ENCODE measurements at regions not wholly inside any gene's neighbourhood (a gene's known extent, or its start where the extent isn't known, plus 50 kb on each side); places are given as distances from the start of the nearest gene placed in this dataset.

DNA sequence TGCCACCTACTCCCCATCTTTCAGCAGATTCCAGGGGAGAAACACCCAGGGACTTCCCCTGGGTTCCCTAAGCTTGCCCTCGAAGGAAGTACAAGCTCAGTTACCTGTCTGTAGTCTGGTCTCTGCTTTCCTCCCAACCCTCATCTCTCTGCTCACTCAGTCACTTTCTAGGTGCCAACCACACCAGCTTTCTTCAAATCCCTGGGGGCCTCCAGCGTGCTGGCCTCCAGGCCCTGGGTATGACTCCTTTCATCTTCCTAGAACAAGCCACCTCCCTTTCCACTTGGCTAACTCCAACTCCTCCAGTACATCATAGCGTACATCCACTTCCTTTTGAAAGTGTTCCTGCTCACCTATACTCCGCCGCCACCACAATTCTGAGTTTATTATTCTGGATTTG, 222.6 kb downstream of the SNX18 start:
- no peaks in the 10 kb centered on the region for H3K36me3 ChIP-seq (ENCODE audit: control insufficient read depth, insufficient read depth, low read length)
- H3K27ac ChIP-seq (ENCODE audit: low read depth, low read length) = no peak overlapping the region
- H3K9me3 ChIP-seq (ENCODE audit: control insufficient read depth, insufficient read depth, low read length) = no peaks in the 10 kb centered on the region
- no peak overlapping the region for H3K4me3 ChIP-seq (ENCODE audit: low read depth, low read length)
- peaks cover 32% of the 10 kb centered on the region for H3K4me1 ChIP-seq (ENCODE audit: control insufficient read depth, insufficient read depth, low read length)
- H3K27me3 ChIP-seq (ENCODE audit: control insufficient read depth, insufficient read depth, low read length) = no peaks in the 10 kb centered on the region
- H3K9ac ChIP-seq (ENCODE audit: low read depth, low read length) = no peak overlapping the region

DNA sequence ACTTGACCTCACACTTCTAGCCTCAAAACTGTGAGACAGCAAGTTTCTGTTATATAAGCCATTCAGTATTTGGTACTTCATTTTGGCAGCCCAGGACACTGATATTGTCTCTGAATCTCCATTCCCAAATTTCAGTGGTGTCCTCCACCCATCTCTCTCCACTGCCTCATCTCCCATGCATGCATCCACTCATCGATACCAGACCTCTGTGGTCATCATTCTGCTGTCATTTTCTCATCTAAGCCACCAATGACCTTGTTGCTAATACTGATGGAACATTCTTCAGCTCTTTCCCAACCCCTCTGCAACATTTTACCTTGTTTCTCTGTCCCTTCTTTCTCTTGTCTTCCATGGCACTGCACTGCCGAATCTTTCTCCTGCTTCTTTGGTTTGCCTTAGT, 221.8 kb downstream of the SNX18 start:
- peaks cover 29% of the 10 kb centered on the region for H3K4me1 ChIP-seq (ENCODE audit: control insufficient read depth, insufficient read depth, low read length)
- no peaks in the 10 kb centered on the region for H3K9me3 ChIP-seq (ENCODE audit: control insufficient read depth, insufficient read depth, low read length)
- no peak overlapping the region for H3K4me3 ChIP-seq (ENCODE audit: low read depth, low read length)
- no peak overlapping the region for H3K9ac ChIP-seq (ENCODE audit: low read depth, low read length)
- no peaks in the 10 kb centered on the region for H3K36me3 ChIP-seq (ENCODE audit: control insufficient read depth, insufficient read depth, low read length)
- H3K27ac ChIP-seq (ENCODE audit: low read depth, low read length) = no peak overlapping the region
- no peaks in the 10 kb centered on the region for H3K27me3 ChIP-seq (ENCODE audit: control insufficient read depth, insufficient read depth, low read length)

DNA sequence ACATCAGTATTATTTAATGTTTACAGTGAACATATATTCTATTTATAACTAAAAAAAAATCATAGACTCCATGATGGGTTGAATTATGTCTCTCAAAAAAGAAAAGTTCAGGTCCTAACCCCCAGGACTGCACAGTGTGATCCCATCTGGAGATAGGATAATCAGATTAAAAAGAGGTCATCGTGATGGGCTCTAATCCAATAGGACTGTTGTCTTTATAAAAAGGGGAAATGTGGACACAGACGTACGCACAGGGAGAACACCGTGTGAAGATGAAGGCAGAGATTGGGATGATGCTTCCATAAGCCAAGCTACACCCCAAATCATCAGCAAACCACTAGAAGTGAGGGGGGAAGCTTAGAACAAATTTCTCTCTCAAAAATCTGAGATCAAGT, 221.4 kb downstream of the SNX18 start:
- Histone ChIP-seq H3K27me3 (ENCODE audit: control insufficient read depth, insufficient read depth, low read length) (no peaks in the 10 kb centered on the region), H3K9ac (ENCODE audit: low read depth, low read length) (no peak overlapping the region), H3K9me3 (ENCODE audit: control insufficient read depth, insufficient read depth, low read length) (no peaks in the 10 kb centered on the region), H3K4me3 (ENCODE audit: low read depth, low read length) (no peak overlapping the region), H3K27ac (ENCODE audit: low read depth, low read length) (no peak overlapping the region), H3K4me1 (ENCODE audit: control insufficient read depth, insufficient read depth, low read length) (peaks cover 25% of the 10 kb centered on the region), H3K36me3 (ENCODE audit: control insufficient read depth, insufficient read depth, low read length) (no peaks in the 10 kb centered on the region)

DNA sequence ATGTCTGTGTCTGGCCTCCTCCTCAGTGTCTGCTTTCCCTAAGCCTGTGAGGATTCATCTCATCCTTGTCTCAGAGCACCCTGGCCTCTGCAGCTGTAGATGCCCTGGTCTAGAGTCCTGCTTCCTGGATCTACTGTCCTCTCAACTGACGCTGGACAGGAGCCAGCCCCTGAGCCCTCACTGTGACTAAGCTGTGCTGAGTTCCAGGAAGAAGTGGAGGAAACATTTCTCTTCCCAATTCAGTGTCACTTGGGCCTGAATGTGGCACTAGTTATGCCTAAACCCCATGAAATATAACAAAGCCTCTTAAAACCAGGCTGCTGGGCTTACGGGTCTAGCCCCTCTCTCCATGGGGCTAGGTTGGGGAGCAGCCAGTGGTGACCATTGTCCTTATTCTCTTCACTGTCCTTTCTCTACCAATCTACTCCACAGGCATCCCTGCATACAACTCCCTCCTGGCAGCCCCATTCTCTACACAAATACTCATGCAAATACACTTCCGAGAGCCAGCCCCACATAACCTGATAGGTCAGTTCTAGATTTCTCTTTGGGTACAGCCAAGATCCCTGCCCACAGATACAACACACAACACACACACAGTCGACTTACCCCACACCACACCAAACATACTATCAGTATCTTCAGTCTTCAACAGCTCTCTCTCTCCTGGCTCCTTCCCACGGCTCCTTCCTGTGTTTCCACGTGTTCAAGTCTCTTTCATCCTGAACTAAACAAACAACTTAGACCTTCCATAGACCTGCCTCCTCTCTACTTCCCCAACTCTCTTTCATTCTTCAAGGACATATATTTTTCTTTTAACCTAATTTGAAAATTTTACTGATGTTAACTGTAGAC, 220.8 kb downstream of the SNX18 start:
- no peak overlapping the region for H3K27ac ChIP-seq (ENCODE audit: low read depth, low read length)
- no peaks in the 10 kb centered on the region for H3K9me3 ChIP-seq (ENCODE audit: control insufficient read depth, insufficient read depth, low read length)
- no peak overlapping the region for H3K9ac ChIP-seq (ENCODE audit: low read depth, low read length)
- H3K36me3 ChIP-seq (ENCODE audit: control insufficient read depth, insufficient read depth, low read length) = no peaks in the 10 kb centered on the region
- H3K27me3 ChIP-seq (ENCODE audit: control insufficient read depth, insufficient read depth, low read length) = no peaks in the 10 kb centered on the region
- peaks cover 19% of the 10 kb centered on the region for H3K4me1 ChIP-seq (ENCODE audit: control insufficient read depth, insufficient read depth, low read length)
- no peak overlapping the region for H3K4me3 ChIP-seq (ENCODE audit: low read depth, low read length)

DNA sequence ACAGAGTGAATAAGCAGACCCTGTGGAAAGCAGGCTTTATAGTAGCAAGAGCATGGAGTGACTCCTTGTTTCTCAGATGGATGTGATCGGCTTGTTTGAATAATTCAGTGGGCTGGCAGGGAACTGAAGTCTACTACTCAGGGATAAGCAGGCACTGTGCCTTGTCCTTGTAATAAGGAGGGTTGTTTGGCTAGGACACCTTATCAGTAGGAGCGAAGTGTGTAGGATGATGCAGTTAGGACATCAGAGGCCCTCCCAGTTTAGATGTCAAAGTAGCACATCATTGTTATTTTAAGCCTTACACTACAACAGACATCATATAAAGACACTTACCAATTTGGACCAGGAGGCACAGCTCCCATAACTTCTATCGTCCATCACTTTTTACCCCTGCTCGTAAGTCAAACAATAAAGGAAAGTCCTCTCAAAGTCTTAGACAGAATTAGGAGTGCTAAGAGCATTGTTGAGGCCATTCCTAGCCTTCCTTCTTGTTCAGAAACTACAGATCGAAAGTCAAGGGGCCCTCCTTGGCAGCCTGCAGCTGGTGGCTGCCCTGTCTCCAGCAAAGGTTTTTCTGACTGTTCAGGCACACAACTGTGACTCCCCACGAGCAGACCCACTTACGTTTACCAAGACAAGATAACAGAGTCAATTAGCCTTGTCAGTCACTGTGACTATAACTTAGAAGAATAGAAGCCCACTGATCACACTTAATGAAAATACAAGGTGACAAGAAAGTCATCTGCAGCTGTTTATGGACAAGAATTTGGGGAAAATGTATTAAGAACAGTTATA, 218.6 kb downstream of the SNX18 start:
- H3K9ac ChIP-seq (ENCODE audit: low read depth, low read length) = no peak overlapping the region
- peaks cover 5% of the 10 kb centered on the region; the same call in 1 of the 2 replicates for H3K4me1 ChIP-seq (ENCODE audit: control insufficient read depth, insufficient read depth, low read length)

DNA sequence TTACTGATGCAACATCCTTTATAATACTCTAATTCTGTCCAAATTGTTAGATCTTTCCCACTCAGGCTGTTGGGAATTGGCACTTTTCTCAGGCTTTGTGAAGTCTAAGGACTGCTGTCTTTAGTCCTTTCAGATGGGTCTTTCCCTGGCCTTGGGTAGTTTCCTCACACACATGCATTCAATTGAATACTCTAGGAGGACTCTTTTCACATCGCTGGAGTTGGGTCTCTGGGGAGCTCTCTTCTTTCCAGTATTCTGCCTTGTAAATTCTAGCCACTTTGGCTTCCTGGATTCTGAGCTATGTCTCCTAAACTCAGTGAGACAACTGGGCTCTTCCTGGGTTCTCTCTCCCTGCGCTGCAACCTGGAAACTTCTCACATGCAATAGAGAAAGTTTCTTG, 215.5 kb downstream of the SNX18 start:
- Histone ChIP-seq H3K4me3 (ENCODE audit: low read depth, low read length) (no peak overlapping the region), H3K9me3 (ENCODE audit: control insufficient read depth, insufficient read depth, low read length) (no peaks in the 10 kb centered on the region)

More for the DNA sequence above, 218.6 kb downstream of the SNX18 start:
- no peaks in the 10 kb centered on the region for H3K9me3 ChIP-seq (ENCODE audit: control insufficient read depth, insufficient read depth, low read length)
- no peak overlapping the region for H3K4me3 ChIP-seq (ENCODE audit: low read depth, low read length)
- no peak overlapping the region for H3K27ac ChIP-seq (ENCODE audit: low read depth, low read length)
- H3K27me3 ChIP-seq (ENCODE audit: control insufficient read depth, insufficient read depth, low read length) = no peaks in the 10 kb centered on the region
- no peaks in the 10 kb centered on the region for H3K36me3 ChIP-seq (ENCODE audit: control insufficient read depth, insufficient read depth, low read length)

DNA sequence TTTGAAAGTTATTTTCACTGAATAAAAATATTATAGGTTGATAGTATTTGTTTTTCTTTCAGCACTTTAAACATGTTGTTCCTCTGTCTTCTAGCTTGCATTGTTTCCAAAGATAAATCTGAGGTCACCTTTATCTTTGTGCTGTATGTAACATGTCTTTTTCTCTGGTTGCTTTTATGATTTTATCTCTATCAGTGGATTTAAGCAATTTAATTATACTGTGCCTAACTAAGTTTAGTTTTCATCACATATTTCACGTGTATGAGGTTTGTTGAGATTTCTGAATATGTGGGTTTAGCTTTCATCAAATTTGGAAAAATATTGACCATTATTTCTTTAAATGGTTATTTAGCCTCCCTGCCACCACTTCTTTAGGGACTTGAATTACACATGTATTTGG, 214.5 kb downstream of the SNX18 start:
- no peaks in the 10 kb centered on the region for H3K9me3 ChIP-seq (ENCODE audit: control insufficient read depth, insufficient read depth, low read length)
- H3K4me1 ChIP-seq (ENCODE audit: control insufficient read depth, insufficient read depth, low read length) = no peaks in the 10 kb centered on the region
- no peak overlapping the region for H3K9ac ChIP-seq (ENCODE audit: low read depth, low read length)
- H3K36me3 ChIP-seq (ENCODE audit: control insufficient read depth, insufficient read depth, low read length) = no peaks in the 10 kb centered on the region
- H3K4me3 ChIP-seq (ENCODE audit: low read depth, low read length) = no peak overlapping the region
- H3K27me3 ChIP-seq (ENCODE audit: control insufficient read depth, insufficient read depth, low read length) = no peaks in the 10 kb centered on the region
- H3K27ac ChIP-seq (ENCODE audit: low read depth, low read length) = no peak overlapping the region

More for the DNA sequence above, 215.5 kb downstream of the SNX18 start:
- Histone ChIP-seq H3K36me3 (ENCODE audit: control insufficient read depth, insufficient read depth, low read length) (no peaks in the 10 kb centered on the region), H3K4me1 (ENCODE audit: control insufficient read depth, insufficient read depth, low read length) (peaks cover 2% of the 10 kb centered on the region; the same call in 1 of the 2 replicates), H3K9ac (ENCODE audit: low read depth, low read length) (no peak overlapping the region), H3K27me3 (ENCODE audit: control insufficient read depth, insufficient read depth, low read length) (no peaks in the 10 kb centered on the region), H3K27ac (ENCODE audit: low read depth, low read length) (no peak overlapping the region)

DNA sequence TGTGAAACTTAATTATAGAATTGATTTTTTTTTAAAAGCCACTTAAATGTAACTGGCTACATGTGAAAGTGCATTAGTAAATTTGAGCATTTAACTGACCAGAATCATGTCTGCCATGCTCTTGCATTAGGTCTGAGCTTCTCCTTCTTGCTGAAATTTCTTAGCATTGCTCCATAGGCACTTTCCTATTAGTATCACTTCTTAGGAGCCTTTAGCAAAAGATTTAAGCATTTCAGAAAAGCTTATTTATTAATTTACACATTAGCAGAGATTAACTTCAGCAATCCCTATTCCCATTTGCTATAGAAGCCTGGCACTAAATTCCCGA, 211.0 kb downstream of the SNX18 start:
- Histone ChIP-seq H3K9me3 (ENCODE audit: control insufficient read depth, insufficient read depth, low read length) (no peaks in the 10 kb centered on the region), H3K36me3 (ENCODE audit: control insufficient read depth, insufficient read depth, low read length) (no peaks in the 10 kb centered on the region), H3K4me1 (ENCODE audit: control insufficient read depth, insufficient read depth, low read length) (no peaks in the 10 kb centered on the region), H3K9ac (ENCODE audit: low read depth, low read length) (no peak overlapping the region), H3K4me3 (ENCODE audit: low read depth, low read length) (no peak overlapping the region), H3K27me3 (ENCODE audit: control insufficient read depth, insufficient read depth, low read length) (no peaks in the 10 kb centered on the region), H3K27ac (ENCODE audit: low read depth, low read length) (no peak overlapping the region)

DNA sequence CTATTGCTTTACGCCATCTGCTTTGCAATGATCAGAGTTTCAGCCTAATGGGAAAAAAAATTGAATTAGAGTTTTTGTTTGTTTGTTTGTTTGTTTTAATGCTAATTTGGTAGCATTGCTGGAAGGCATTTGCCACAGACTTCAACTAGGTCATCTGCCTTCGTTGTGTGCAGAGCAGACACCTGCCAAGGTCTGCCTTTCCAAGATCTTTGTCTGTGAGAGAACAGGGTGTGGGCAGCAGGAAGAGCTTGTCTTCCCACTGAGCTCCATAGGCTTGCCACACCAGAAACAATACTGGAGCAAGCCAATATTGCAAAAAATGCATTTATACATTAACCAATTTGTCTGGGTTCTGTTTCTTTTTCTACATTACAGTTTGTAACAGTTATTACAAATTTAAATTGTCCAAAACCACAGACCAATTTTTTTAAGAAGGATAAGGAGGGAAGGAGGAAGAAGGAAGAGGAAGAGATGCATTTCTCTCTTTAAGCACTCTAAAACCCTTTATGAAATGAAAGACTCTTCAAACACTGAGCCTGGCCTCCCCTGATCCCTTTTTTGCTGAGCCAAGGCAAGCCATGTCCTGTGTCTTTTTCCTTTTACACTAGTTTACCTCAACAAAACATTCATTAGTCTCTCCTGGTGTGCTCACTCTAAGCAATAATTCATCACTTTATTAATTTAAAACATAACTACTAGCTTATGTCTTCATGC, 210.5 kb downstream of the SNX18 start:
- Histone ChIP-seq H3K27ac (ENCODE audit: low read depth, low read length) (no peak overlapping the region), H3K9me3 (ENCODE audit: control insufficient read depth, insufficient read depth, low read length) (no peaks in the 10 kb centered on the region), H3K4me3 (ENCODE audit: low read depth, low read length) (no peak overlapping the region), H3K9ac (ENCODE audit: low read depth, low read length) (no peak overlapping the region), H3K4me1 (ENCODE audit: control insufficient read depth, insufficient read depth, low read length) (no peaks in the 10 kb centered on the region), H3K27me3 (ENCODE audit: control insufficient read depth, insufficient read depth, low read length) (no peaks in the 10 kb centered on the region), H3K36me3 (ENCODE audit: control insufficient read depth, insufficient read depth, low read length) (no peaks in the 10 kb centered on the region)

DNA sequence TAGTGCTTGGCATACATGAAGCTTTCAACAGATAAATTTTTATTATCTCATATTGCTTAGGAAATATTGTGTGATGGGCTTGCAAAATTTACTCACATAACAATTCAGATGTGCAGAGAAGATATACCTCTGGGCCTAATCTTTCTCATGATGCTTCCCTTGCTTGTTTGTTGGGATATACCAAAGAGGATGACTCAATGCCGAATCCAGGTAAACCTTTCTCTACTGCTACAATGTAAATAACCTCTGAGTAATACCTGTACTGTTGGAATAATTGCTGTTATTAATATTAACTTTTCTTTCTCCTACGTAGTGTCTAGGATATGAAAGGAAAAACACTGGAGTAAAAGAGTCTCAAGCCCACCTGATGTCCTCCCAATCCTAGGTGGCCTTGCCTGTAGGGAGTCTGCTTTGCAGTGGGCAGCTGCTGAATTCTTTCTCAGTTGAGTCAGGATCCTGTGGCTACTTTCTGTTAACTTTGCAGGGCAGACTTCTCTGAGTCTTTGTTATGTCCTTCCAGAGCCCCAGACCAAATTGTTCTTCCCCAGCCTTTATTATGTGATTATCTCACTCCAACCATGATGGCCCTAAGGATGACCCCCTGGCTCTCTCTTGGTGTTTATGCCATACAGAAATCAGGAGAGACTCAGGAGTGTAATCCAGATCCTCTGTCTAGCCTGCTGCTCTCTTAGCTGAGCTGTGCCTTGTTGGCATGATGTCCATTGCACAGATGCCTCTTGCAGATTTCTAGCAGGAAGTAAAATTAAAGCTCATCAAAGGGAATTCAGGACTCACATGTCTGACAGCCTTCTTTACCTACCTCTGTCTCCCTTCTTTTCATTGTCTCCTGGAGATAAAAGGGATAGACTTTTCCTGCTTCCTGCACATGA, 208.1 kb downstream of the SNX18 start:
- H3K27me3 ChIP-seq (ENCODE audit: control insufficient read depth, insufficient read depth, low read length) = no peaks in the 10 kb centered on the region
- H3K9me3 ChIP-seq (ENCODE audit: control insufficient read depth, insufficient read depth, low read length) = no peaks in the 10 kb centered on the region
- no peak overlapping the region for H3K4me3 ChIP-seq (ENCODE audit: low read depth, low read length)
- H3K36me3 ChIP-seq (ENCODE audit: control insufficient read depth, insufficient read depth, low read length) = no peaks in the 10 kb centered on the region
- H3K4me1 ChIP-seq (ENCODE audit: control insufficient read depth, insufficient read depth, low read length) = no peaks in the 10 kb centered on the region
- no peak overlapping the region for H3K27ac ChIP-seq (ENCODE audit: low read depth, low read length)
- no peak overlapping the region for H3K9ac ChIP-seq (ENCODE audit: low read depth, low read length)

Data from HUES48 (cell line).